Pancreas (tissue), 10 donors: ENCODE measurements at regions not wholly inside any gene's neighbourhood (a gene's known extent, or its start where the extent isn't known, plus 50 kb on each side); places are given as distances from the start of the nearest gene placed in this dataset.
A peak's percentile ranks its signal among the peaks of the same experiment; 100 is the strongest.

Experiments
- ATAC-seq, 4 donors: fragments of 200-7000 bp; cut with Tn5 transposase; one replicate each; pipeline versions ENCODE4 v1.8.0 to v1.9.1; 2020; ENCODE audit warnings: mild to moderate bottlenecking in 4 of 4, moderate library complexity in 4 of 4
- DNase-seq, 6 donors: peaks; one replicate each; pipeline ENCODE4 v3.0.0-alpha.2; 2020
- FAIRE-seq: peaks from 2 replicates; lab custom pipeline; 2012; peaks lifted over from hg19 to GRCh38; lab: Jason Lieb, UNC
- H3K27ac ChIP-seq, 4 donors: fragments of 200-600 bp; sonication (generic); 1 replicate in 3 of 4; 2 replicates in 1 of 4; pipeline versions ENCODE4 v1.5.0 to v1.8.0; 2020
- H3K27me3 ChIP-seq, 4 donors: fragments of 200-600 bp; one replicate each; pipeline ENCODE4 v1.8.0; 2021
- H3K36me3 ChIP-seq, 3 donors: fragments of 200-600 bp; sonication (generic) in 1 of 3; one replicate each; pipeline versions ENCODE4 v1.5.0 to v1.8.0; 2020 to 2021
- H3K4me1 ChIP-seq, 3 donors: fragments of 200-600 bp; one replicate each; pipeline ENCODE4 v1.8.0; 2021
- H3K4me3 ChIP-seq, 4 donors: fragments of 200-600 bp; sonication (generic) in 2 of 4; one replicate each; pipeline versions ENCODE4 v1.5.0 to v1.8.0; 2020 to 2021
- H3K9me3 ChIP-seq, 4 donors: fragments of 200-600 bp; one replicate each; pipeline ENCODE4 v1.8.0; 2021
- CTCF ChIP-seq, 4 donors: fragments of 200-600 bp; sonication (generic) in 3 of 4; IDR thresholded peaks; one replicate each; pipeline versions ENCODE4 v1.5.0 to v1.8.0; 2021; ENCODE audit warnings: antibody characterized with exemption in 4 of 4
- WGBS, 2 donors: extraction: QIAGEN DNeasy Blood & Tissue Kit; methylation state at CpG; one replicate each; pipeline ENCODE4 v1.1.7; 2013; 5-methylcytosine and 5-hydroxymethylcytosine counted together
- intact Hi-C, 3 donors: fragments of 100-400 bp; cut with DNase I; formaldehyde crosslinking; loops; one replicate each; pipeline versions ENCODE4 v1.11.1 to v1.14.2; 2022
- donor health status: healthy with polysubstance abuse.
- donor health status: DM: no; HTN: no; CAD: no; lungs with moderate emphysema.
- donor health status: DM: no; HTN: no; CAD: no.
- donor health status: control.
- donor health status: control.
- donor health status: Bipolar disorder and iron deficiency.
- donor health status: DM: yes; HTN: yes; CAD: no.
- donor health status: DM: no; HTN: no; CAD: no.
- donor health status: DM: no; HTN: no; CAD: no.
- donor health status: DM: yes; HTN: yes; CAD: no.

DNA sequence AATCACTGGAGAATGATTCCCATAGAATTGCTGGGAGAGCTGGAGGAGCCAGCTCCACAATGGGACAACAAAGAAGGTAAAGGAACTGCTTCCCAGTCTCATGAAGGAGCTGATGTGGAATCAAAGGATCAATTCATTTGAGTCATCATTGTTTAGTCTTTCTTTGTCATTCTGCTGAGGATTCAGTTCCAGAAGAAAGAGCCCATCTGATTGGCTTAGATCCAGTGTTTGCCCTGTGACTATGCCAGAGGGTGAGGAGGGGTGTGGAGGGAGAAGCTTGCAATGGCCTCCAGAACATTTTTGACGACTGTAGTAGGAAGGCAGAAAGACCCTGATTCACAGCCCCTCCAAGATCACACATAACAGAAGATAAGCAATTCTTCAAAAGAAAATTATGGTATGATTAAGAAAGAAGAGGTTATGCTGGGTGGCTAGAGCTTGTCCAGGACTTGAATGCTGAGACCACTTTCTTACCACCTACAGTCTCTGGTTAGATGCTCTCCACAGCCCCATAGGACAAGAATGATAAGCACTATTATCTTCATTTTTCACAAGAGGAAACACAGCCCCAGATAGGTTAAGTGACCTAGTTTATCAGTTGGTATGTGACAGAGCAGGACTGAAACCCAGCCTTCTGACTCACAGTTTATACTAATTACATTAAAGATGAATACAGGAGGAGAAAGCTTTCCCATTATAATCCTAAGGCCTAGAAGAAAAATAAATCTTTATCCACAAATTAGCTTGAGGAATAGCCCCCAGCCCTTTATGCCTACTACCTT lies 363.1 kb downstream of the PRELID2 start:
- TF ChIP-seq CTCF (IDR thresholded peaks at IDR 0.05) = no peak
- no peaks in the 10 kb centered on the region for H3K9me3 ChIP-seq
- intact Hi-C loops = no loop called here
- H3K27me3 ChIP-seq = no peaks in the 10 kb centered on the region
- ATAC-seq (peak; percentile 86 to 91 (median 88)), FAIRE-seq (no peak), DNase-seq (peak in 4 of 6 donors; percentile 28 to 49 (median 30))
- H3K4me3 ChIP-seq = no peak overlapping the region
- peaks cover 0 to 24% (median 5%) of the 10 kb centered on the region in 3 donors for H3K4me1 ChIP-seq
- peak overlapping the region in 2 of 4 donors; percentile 10 to 33 for H3K27ac ChIP-seq
- WGBS, 2 donors = 5 to 20% methylated on average over 1 of the region's 1 CpG
- H3K36me3 ChIP-seq = no peaks in the 10 kb centered on the region

DNA sequence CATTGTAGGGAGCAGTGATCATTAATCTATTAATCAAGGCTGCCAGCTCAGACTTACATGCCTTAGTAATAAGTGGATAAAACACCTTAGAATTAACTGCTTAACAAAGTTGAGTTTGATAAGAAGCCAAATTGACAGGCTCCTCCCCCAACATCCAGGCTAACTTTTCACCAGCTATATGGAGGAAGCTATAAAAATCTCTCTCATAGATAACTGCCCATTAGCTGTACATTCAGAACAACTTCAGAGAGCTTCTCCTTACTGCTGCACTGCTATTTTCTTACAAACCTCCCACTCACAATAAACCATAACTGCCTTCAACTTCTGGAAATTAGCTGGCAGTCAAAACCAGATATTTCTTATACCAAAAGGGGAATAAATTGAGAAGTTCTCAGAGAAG lies 364.1 kb downstream of the PRELID2 start:
- H3K4me3 ChIP-seq = no peak overlapping the region
- DNase-seq = no peak
- no peak for TF ChIP-seq CTCF (IDR thresholded peaks at IDR 0.05)
- no peaks in the 10 kb centered on the region for H3K36me3 ChIP-seq
- no peak overlapping the region for H3K27ac ChIP-seq
- ATAC-seq = no peak
- H3K27me3 ChIP-seq = no peaks in the 10 kb centered on the region
- H3K4me1 ChIP-seq = peaks cover 7 to 33% (median 7%) of the 10 kb centered on the region in 3 donors
- intact Hi-C loops = no loop called here
- no peaks in the 10 kb centered on the region for H3K9me3 ChIP-seq
- no peak for FAIRE-seq

- intact Hi-C loops = no loop called here
- ATAC-seq = no peak
- Histone ChIP-seq H3K27ac (no peak overlapping the region), H3K36me3 (no peaks in the 10 kb centered on the region), H3K27me3 (no peaks in the 10 kb centered on the region), H3K9me3 (no peaks in the 10 kb centered on the region), H3K4me3 (no peak overlapping the region), H3K4me1 (peaks cover 12 to 37% (median 12%) of the 10 kb centered on the region in 3 donors)
- no peak for DNase-seq
- no peak for TF ChIP-seq CTCF (IDR thresholded peaks at IDR 0.05)
- FAIRE-seq = no peak
- WGBS, 2 donors = 84 to 87% methylated on average over 2 of the region's 2 CpGs
Observed at GRCh38 chr5:145470396-145470979, 364.7 kb downstream of the PRELID2 start.

- intact Hi-C loops = no loop called here
- H3K27me3 ChIP-seq = no peaks in the 10 kb centered on the region
- H3K4me3 ChIP-seq = no peak overlapping the region
- H3K9me3 ChIP-seq = no peaks in the 10 kb centered on the region
- DNase-seq (no peak), ATAC-seq (no peak), FAIRE-seq (no peak)
- H3K27ac ChIP-seq = no peak overlapping the region
- H3K36me3 ChIP-seq = no peaks in the 10 kb centered on the region
- no peak for TF ChIP-seq CTCF (IDR thresholded peaks at IDR 0.05)
- 93 to 95% methylated on average over 3 of the region's 3 CpGs for WGBS, 2 donors
- H3K4me1 ChIP-seq = peaks cover 26 to 50% (median 33%) of the 10 kb centered on the region in 3 donors
Observed at GRCh38 chr5:145467446-145467845, 367.7 kb downstream of the PRELID2 start.

DNA sequence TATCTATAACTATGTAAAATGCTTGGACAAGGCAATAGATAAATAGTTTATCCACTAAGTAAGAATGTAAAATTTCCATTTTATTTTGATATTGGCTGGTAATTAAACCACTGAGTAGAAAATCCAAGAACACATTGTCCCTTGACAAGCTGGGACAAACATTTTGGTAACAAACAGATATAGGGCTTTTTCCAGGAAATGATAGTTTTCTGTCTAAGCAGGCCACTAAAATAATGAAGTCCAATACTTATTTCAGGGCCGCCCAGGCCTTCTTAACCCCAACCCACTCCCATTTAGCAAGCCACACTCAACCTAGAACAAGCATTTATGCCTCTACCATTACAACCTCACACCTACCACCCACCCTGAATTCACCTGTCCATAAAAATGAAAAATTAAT lies 368.6 kb downstream of the PRELID2 start:
- no peak for DNase-seq
- Histone ChIP-seq H3K4me1 (peaks cover 23 to 40% (median 33%) of the 10 kb centered on the region in 3 donors), H3K9me3 (no peaks in the 10 kb centered on the region), H3K27ac (peak overlapping the region in 2 of 4 donors; percentile 13 to 77), H3K27me3 (no peaks in the 10 kb centered on the region), H3K4me3 (no peak overlapping the region), H3K36me3 (no peaks in the 10 kb centered on the region)
- no peak for FAIRE-seq
- TF ChIP-seq CTCF (IDR thresholded peaks at IDR 0.05) = no peak
- intact Hi-C loops = no loop called here
- no peak for ATAC-seq
- 97% methylated on average over 1 of the region's 1 CpG for WGBS, 2 donors
